Fibroblast of skin of back (primary cell): ENCODE measurements at regions not wholly inside any gene's neighbourhood (a gene's known extent, or its start where the extent isn't known, plus 50 kb on each side); places are given as distances from the start of the nearest gene placed in this dataset.

ENCODE experiments used
- DNase-seq: peaks from one replicate; pipeline ENCODE4 v3.0.0-alpha.2; 2013

DNA sequence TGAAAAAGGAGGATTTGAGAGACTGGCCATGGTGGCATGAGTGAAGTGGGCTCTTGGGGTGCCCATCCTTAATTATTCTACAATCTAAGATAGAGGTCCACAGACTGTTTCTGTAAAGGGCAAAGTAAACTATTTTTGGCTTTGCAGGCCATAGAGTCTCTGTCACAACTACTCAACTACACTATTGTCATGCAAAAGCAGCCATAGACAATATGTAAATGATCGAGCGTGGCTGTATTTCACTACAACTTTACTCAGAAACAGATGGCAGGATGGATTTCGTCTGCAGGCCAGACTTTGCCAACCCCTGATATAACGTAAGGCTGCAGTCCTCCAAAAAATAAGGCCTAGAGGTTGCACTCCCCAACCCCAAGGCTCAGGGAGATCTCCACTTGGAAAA, 58.2 kb upstream of the NAA20 start:
- DNase-seq = no peak

GRCh38 chr20:19960745-19961144, 56.4 kb upstream of the NAA20 start:
- no peak for DNase-seq

DNA sequence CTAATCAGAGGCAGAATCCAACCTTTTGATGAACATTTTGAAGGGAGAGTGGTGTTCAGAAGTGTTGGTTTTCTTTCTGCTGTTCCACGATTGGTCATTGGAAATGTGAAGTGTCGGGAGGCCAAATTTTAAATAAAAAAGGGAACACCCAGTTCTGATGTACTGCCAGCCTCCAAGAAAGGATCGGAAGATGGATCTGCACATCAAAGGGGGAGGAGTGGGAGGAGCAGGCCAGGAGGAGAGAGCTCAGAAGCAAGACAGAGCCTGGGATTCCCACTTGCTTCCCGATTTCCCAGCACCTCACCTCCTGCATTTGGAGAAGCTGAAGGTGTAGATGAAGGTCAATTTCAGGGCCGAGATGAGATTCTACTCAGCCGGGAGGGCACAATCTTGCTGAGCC, 55.9 kb upstream of the NAA20 start:
- no peak for DNase-seq

GRCh38 chr20:19962958-19963357, 54.2 kb upstream of the NAA20 start:
- no peak for DNase-seq

- DNase-seq = peak; percentile 68
Measured at GRCh38 chr20:19964289-19965265, 52.6 kb upstream of the NAA20 start.

- DNase-seq = no peak
Measured at GRCh38 chr20:19966840-19967239, 50.3 kb upstream of the NAA20 start.
